Right hindlimb (tissue), 1 donor: ENCODE measurements at regions not wholly inside any gene's neighbourhood (a gene's known extent, or its start where the extent isn't known, plus 50 kb on each side); places are given as distances from the start of the nearest gene placed in this dataset.

Experiments used
- DNase-seq: peaks from one replicate; pipeline ENCODE4 v3.0.0-alpha.2; 2018

DNA sequence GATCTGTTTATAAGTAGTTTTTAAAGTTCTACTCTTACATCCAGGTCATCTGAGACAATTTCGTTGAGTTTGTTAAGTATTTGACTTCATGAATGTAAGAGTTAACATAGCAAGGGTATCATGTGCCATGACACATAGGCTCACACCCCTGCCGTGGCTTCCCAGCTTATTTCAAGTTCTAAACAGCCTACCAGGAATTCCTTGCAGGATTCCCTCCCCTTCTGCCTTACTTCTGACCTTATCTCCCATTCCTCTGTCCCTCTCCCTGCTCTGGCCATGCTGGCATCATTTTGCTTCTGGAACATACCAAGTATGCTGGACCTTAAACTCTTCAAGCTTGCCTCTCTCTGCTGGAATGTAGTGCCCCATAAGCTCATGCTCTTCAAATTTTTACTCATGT, 369.9 kb upstream of the PCDH7 start:
- no peak for DNase-seq

DNA sequence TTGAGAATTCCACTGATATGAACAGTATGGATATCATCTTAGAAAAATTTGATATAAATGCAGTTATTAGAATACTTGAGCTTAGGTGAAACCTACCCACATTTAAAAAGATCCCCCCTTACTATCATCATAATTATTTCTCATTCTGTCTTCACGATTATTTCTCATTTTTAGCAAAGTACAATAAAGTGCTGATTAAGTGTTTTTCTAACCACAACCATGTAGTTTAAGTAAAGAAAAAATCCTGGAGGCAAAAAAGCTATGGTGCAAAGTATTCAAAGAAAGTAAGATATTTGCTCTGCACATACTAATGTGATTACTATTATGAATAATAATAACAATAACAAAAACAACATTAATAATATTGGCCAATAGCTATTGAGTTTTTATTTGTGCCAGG, 365.6 kb upstream of the PCDH7 start:
- no peak for DNase-seq

DNA sequence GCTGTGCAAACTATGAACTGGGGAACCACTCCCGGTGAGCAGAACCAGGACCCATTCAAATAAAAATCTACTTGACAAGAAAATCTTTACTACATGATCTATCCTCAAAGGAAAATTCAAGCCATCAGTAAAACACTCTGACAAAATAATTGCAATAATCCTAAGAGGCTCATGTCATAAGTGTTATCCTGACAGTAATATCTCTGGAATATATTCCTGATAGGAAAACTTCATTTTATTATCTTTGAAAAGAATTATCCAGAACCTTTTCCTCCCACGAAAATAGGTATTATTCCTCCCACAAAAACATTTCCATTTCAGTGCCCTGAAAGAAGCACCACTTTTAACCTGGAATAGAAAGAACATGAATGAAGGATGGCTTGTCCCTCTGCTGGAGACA, 357.7 kb upstream of the PCDH7 start:
- DNase-seq: no peak

DNA sequence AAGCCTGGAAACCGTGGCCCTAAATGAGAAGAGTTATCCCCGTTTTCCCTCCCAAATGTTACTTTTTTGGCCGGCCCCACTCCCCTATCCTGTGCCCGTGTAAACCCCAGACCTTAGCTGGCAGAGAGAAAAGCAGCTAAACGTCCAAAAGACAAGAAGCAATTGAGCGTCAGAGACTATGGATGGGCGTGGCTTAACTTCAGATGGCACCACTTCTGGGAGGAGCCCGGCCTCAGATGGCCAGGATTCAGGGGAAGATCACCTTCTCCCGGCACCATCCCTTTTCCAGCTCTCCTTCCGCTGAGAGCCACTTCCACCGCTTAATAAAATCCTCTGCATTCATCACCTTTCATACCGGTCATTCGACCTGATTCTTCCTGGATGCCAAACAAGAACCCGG, 350.1 kb upstream of the PCDH7 start:
- DNase-seq: no peak

DNA sequence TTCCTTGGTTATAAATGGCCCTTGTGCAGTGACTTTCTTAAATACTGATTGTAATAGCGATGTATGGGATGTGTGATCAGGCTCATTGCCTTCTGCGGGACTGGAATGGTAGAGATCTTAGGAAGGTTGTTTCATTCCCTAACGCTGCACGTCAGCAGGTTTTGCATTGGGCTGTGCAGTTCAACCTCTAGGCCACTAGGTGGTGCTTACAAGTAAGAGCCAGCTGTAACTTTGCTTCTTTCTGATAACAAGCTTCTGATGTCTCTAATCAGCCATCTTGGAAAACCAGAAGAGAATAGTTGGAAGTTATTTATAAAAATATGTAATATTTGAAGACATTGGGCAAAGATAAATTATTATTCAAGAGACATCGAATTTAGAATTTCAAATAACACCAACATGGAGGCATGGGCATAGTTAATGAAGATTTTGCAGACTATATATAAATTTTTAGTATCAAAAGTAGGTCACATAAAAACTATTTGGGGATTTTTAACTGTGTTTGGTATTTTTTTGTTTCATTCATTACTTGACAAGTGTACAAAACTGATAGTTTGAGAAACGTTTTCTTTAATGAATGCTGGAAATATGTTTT, 339.7 kb upstream of the PCDH7 start:
- DNase-seq: no peak

DNA sequence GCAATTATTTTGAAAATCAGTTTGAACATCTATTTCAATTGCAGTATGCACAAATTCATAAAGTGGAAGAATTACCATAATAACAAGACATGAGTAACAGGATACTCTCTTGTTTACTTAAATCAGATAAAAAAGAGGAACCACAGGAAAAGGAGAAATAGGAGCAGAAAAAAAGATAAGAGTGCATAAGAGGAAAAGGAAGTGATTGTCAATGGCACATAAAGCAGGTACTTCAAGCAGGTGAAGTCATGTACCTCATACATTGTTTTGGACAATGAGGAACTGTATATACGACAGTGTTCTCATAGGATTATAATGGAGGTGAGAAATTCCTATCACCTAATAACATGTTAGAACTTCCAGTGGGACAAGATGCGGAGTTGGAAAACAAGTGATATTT, 334.5 kb upstream of the PCDH7 start:
- DNase-seq: no peak

DNA sequence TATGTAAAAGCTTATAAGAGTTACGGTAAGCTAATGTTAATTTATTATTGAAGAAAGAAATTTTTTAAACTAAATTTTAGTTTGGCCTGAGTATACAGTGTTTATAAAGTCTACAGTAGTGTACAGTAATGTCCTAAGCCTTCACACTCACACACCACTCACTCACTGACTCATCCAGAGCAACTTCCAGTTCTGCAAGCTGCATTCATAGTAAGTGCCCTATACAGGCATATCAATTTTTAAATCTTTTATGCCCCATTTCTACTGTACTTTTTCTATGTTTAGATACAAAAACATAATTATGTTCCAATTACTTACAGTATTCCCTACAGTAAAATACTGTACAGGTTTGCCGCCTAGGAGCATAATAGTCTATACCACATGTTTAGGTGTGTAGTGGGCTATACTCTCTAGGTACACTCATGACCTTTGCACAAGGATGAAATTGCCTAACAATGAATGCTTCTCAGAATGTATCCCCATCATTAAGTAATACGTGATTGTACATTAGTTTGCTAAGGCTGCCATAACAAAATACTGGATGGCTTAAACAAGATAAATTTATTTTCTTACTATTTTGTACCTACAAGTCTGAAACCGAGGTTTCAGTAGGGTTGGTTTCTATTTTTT, 333.8 kb upstream of the PCDH7 start:
- DNase-seq: no peak

DNA sequence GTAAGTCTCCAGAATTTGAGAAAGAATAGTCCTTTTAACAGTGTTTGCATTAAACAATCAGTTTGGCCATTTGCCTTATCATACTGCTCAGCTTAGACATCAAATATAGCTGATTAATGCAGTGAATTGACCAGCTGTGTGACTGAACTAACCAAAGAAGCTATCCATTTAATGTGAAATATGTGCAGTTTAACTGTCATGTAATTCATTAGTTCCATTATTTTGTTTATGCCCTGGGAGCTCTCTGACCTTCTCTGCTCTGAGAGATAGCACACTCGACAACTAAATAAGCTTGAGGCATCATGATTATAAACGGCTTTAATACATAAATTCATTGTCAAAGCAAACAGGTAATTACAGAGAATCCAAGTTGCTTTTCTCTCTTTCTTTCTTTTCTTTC, 324.3 kb upstream of the PCDH7 start:
- no peak for DNase-seq

DNA sequence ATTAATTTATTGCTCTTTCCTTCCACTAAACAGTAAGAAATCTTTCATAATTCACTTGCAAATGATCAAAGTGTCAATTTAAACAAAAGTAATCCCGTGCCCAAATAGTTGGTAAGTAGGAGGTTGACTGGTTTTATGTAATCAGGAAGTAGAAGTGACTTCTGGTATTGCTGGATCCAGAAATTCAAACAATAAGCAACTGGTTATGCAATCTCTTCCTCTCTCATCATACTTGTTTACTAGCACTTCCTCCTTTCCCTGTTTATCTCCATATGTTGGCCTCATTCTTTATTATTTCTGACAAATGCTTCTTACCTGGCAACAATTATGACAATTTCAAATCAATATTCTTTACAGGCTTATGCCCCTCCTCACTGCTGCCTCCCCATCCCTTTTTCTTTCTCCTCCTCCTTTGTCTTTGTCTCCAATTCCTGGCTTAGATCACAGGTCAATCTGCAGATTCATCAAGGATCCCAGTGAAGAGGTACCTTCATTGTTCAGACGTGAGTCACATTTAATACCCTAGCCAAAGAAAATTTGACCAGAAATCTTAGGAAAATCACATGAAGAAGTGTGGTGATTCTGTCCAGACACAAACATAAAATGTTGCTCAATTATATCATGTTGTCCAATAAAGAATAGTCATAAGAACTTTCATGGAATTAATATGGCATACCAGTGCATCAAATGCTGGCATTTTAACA, 323.2 kb upstream of the PCDH7 start:
- no peak for DNase-seq

DNA sequence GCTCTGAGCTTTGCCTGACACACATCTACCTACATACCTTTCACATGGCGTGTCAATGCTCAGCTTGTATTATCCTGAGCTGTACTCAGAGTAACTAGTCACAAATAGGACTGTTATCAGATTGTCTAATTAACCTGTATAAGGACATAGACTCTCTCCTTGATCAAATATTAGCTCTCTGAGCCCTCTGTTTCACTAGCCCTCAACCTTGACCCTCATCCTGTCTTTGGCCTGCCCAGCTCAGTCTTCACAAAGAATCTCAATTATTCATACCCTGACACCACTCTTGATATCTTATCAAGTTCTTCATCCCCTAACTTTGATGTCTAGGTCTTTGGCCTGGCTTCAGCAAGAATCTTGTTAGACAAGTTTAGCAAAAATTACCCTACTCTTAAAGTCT, 320.7 kb upstream of the PCDH7 start:
- no peak for DNase-seq

DNA sequence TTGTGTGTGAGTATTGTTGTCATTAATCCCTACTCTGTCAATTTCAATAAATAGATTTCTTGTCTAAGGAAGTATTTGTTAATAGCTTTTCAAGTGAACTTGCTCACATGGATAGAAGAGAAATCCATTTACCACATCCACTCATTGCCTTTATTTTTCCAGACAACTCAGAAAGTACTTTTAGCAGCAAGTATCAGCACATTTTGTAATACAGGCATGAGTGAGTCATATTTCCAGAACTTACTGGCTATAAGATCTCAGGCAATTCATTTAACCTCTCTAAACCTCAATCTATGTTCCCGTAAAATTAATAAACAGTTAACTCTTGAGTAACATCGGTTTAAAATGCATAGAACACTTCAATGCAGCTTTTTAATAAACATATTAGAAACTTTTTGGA, 317.9 kb upstream of the PCDH7 start:
- DNase-seq: no peak

DNA sequence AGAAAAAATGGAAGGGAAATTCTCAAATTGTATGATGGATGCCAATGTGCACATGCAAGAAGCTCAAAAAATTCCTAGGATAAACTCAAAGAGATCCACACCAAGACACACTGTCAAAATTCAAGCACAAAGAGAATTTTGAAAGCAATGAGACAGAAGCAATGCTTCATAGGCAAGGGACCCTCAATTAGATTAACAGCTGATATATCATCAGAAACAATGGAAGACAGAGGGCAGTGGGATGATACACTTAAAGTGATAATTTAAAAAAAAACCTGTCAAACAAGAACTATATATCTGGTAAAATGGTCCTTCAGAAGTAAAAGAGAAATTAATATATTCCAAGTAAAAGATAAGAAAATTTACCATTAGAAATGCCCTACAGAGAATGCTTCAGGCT, 306.3 kb upstream of the PCDH7 start:
- no peak for DNase-seq

DNA sequence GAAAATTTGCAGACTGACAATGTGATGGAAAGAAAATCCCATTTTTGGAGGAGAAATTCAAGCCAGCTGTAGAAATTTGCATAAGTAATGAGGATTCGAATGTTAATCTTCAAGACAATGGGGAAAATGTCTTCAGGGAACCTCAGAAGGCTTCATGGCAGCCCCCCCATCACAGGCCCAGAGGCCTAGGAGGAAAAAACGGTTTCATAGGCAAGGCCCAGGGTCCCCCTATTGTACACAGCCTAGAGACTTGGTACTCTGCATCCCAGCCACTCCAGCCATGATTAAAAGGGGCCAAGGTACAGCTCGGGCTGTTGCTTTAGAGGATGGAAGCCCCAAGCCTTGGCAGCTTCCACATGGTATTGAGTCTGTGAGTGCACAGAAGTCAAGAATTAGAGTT, 303.6 kb upstream of the PCDH7 start:
- no peak for DNase-seq

DNA sequence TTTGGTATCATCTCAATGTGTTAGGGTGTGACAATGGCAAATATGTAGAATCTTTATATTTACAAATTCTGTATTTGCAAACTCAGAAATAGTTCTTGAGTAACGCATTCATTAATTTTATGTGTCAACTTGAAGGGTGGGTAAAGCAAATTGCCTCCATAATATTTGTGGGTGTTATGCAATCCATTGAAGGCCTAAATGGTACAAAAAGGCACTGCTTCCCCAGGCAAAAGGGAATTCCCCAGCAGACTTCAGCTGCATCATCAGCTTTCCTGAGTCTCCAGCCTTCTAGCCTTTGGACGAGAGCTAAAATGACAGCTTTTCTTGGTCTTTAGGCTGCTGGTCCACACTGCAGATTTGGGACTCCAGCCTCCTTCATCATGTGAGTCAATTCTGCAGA, 292.2 kb upstream of the PCDH7 start:
- no peak for DNase-seq

DNA sequence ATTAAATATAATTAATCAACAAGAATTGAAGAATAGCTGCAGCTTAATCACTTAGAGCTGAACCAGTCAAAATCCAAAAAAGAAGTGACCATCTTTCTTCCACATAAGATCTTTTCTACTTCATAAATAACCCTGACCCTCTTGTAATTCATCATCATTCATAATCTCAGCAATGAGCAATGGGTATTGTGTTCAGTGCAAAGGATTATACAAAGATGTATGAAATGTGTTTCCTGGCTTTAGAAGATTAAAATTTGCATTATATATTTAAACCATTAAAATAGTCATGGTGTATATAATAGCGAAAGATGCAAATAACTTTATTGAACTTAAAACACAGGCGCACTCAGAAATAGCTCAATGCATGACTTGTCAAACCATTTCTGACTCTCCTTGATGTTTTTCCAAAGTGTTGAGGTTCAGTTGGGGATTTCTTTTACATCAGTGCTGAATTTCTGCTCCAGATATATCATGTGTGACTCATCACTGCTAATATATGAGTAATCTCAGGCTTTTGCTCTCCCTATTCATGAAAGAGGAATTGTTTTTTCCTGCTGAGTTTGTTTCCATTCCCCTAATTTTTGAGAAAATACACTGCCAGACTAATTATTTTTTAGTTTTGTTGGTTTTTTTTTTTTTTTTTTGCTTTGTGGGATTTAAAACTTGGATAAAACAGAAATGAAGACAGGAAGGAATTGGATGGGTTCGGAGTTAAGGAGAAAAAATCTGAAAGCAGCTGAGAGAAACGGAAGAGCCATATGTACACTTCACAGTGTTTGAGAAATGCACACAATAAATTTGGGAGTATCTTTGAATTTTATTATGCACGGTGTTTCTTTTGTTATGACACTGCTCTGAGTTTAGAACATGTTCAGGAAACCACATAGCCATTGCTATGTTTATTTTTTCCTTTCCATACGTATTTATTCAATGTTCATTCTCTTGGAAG, 290.1 kb upstream of the PCDH7 start:
- DNase-seq: no peak

DNA sequence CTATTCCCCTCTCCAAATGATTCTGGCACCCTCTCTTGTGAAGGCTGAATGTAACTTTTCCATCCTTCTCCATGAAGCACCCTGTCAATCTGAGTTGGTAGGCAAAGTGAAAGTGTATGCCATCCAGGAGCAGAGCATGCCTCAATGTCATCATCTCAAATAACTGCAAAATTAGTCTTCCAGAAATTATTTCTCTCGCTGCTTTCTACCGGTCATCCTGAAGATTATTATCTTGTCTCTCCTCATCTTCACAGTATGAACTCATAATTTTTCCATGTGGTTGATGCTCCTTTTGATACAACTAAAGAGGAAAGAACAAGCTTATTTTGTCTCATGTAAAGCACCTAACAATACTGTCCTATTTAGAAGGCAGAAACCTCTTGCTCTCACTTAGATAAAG, 285.5 kb upstream of the PCDH7 start:
- DNase-seq: no peak

DNA sequence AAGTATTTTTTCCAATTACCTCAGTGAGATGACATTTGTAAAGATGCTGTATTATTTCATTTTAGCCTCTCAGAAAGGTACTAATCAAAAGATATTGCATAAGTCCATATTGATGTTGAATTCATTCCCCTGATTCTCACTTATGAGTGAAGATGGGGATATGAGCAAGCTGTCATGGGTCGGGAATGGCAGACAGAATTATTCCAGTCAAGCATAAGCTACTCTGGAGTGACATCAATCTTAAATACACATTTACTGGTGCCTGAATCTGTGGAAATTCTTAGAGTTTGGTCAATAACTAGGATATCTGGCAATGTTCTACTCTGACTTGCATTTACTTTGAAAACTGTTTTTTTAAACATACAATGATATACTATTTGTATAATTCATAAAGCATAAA, 283.8 kb upstream of the PCDH7 start:
- no peak for DNase-seq

DNA sequence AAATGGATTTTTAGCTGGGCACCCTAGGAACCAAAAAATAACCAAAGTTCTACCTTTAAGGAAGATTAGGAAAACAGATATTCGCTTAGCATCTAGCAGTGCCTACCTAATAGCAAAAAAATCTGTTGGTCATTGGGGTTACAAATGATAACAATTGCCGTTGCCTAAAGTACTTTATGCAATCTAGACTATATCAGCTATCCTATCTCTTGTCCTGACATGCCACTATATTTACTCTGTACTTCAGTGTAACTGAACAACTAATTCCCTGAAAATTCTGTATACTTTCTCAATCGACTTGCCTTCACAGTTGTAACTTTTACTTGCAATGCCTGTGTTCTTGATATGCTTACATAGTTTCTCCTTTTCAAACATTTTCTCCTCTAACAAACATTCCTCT, 282.9 kb upstream of the PCDH7 start:
- no peak for DNase-seq

DNA sequence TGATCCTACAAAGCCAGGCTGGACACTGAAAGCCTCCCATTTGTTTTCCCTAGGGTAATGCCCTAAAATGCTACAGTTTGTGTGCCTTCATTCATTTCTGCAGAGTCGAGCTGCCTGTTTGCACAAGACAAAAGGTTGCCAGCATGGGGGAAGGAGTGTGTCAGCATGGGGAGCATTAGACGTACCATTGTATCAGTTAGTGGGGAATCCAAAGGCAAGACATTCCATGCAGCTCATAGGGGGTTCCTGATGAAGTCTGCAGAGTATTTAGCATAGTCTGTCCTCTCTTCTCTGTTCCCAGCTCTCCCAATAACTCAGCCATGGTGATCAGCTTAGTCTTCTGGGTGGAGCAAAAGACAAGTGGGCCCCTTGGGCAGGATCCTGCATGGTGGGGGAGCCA, 276.9 kb upstream of the PCDH7 start:
- no peak for DNase-seq

DNA sequence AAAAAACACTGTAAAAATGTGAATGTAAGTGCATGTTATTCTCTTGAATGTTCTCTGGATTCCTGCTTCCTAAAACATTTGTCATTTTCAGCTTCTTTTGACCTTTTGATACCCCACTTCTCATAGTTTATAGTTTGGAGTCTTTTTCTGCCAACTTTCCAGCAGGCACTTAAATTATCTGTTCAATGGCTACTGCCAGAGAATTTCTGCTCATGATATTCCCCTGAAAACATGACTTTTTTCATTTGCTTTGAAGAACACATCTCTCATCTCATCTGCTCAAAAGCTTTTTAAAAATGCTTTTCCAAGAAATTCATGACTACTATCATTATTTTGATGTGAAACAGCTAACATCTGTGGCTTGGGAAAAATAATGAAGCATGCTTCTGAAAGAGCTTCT, 269.7 kb upstream of the PCDH7 start:
- no peak for DNase-seq

DNA sequence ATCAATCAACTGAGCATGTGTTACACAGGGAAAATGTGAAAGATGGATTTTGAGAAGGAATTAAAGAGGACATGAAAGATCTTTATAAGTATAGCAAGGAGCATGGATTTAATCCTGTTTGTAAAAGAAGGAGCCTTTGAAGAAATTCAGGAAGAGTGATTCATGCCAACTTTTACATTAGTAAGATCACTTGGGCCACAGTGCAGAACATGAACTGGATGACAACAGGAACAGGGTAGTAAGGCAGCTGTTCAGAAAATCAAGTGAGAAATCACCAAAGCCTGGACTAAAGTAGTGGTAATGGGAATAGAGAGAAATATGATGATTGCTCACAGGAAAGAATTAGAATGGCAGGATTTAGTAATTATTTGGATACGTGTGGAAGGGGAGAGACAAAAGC, 265.7 kb upstream of the PCDH7 start:
- no peak for DNase-seq

DNA sequence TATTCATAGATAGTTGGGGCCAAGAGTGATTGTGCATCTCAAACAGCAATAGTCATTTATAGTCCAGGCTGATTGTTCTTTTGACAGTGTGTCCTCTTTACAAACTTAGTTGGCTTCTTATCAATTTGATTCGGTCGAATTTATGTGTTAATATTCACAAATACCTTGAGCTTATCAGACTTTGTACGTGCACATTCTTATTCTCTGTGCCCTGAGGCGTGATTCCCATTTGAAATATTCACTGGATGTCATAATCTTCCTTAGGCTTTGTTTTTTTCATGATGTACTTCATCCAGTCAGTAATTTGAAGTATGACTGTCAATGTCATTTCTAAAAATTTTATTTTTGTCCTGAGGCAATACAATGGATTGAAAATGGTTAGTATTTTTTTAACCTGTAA, 263.5 kb upstream of the PCDH7 start:
- DNase-seq: no peak

DNA sequence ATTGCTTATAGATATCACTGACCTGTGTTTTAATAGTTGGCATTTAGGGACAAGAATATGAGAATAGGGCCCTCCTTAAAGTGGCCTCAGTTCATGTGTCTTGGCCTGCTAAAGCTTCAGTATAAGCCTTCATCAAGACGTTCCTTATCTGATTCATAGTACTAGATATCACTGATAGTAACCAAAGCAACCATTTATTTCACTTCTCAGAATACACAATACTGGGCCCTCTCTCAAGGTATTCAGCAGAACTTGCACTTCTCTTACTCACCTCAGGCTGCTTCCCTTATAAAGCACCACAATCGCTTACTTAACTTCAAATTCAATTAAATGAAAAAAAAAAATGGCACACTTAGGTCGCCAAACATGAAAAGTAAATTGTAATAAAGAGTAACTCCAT, 259.4 kb upstream of the PCDH7 start:
- DNase-seq: no peak

DNA sequence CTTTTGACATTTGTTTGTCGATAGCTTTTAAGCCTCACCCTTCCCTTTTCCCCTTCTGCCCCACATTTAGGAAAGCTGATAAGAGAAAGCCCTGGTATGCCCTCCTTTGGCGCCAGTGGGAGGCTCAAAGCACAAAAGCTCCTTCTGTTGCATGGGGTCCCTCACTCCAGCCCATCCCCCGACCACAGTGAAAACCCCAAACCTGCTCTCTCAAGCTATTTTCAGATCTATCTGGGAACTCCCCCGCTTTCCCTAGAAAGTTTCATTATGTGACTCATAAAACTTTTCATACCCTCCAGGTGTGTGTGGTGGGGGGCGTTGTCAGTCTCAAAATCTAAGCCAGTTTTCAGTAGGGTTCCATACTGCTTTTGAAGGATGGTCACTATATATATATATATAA, 259.0 kb upstream of the PCDH7 start:
- no peak for DNase-seq
